Mesothelial cell of epicardium (in vitro differentiated cells): ENCODE measurements at regions not wholly inside any gene's neighbourhood (a gene's known extent, or its start where the extent isn't known, plus 50 kb on each side); places are given as distances from the start of the nearest gene placed in this dataset.
"Not testable (repeated sequence)": the region's sequence is repeated elsewhere in the genome, so short reads cannot be mapped to it uniquely, and the experiment has no call there.

Experiments
- DNase-seq, 2 experiments: peaks; one replicate each; pipeline ENCODE4 v3.0.0; 2021; ENCODE audit warnings: low spot score in 2 of 2; ENCODE audit not compliant: unreplicated experiment in 2 of 2
- H3K27ac Mint-ChIP-seq: 2 replicates; pipeline ENCODE4 v1.8.0; 2021; ENCODE audit warnings: mixed read lengths
- H3K27me3 Mint-ChIP-seq: 2 replicates; pipeline ENCODE4 v1.8.0; 2021; ENCODE audit warnings: low read depth, mixed read lengths
- H3K36me3 Mint-ChIP-seq: 2 replicates; pipeline ENCODE4 v1.8.0; 2021; ENCODE audit warnings: mixed read lengths
- H3K4me1 Mint-ChIP-seq: 2 replicates; pipeline ENCODE4 v1.8.0; 2021; ENCODE audit warnings: mixed read lengths
- H3K4me3 Mint-ChIP-seq: 2 replicates; pipeline ENCODE4 v1.8.0; 2021; ENCODE audit warnings: mild to moderate bottlenecking, moderate library complexity, mixed read lengths
- H3K9me3 Mint-ChIP-seq: 2 replicates; pipeline ENCODE4 v1.8.0; 2021; ENCODE audit warnings: mixed read lengths
- CTCF ChIP-seq: fragments of 200-600 bp; sonication (generic); IDR thresholded peaks from one replicate; pipeline ENCODE4 v1.5.0; 2021; ENCODE audit warnings: antibody characterized with exemption; ENCODE audit not compliant: unreplicated experiment

- Mint-ChIP-seq H3K27me3 (no peaks in the 10 kb centered on the region), H3K27ac (no peak overlapping the region), H3K4me3 (no peak overlapping the region), H3K9me3 (peaks cover 23% of the 10 kb centered on the region), H3K4me1 (no peaks in the 10 kb centered on the region), H3K36me3 (no peaks in the 10 kb centered on the region)
- no peak for DNase-seq
- TF ChIP-seq CTCF: no peak
Measured at GRCh38 chrX:127702527-127702926, 349.7 kb downstream of the ACTRT1 start.

GRCh38 chrX:127662942-127663341 is 389.3 kb downstream of the ACTRT1 start:
- peaks cover 43% of the 10 kb centered on the region for H3K9me3 Mint-ChIP-seq
- not testable (repeated sequence) for DNase-seq, H3K27ac Mint-ChIP-seq, H3K4me1 Mint-ChIP-seq, H3K4me3 Mint-ChIP-seq, H3K36me3 Mint-ChIP-seq, H3K27me3 Mint-ChIP-seq

GRCh38 chrX:127649011-127649410 is 403.2 kb downstream of the ACTRT1 start:
- no peaks in the 10 kb centered on the region for H3K36me3 Mint-ChIP-seq
- no peaks in the 10 kb centered on the region for H3K27me3 Mint-ChIP-seq
- TF ChIP-seq CTCF: no peak
- DNase-seq: no peak
- H3K4me3 Mint-ChIP-seq: no peak overlapping the region
- H3K9me3 Mint-ChIP-seq: peaks cover 35% of the 10 kb centered on the region
- H3K4me1 Mint-ChIP-seq: no peaks in the 10 kb centered on the region
- H3K27ac Mint-ChIP-seq: no peak overlapping the region

- no peaks in the 10 kb centered on the region for H3K36me3 Mint-ChIP-seq
- no peak overlapping the region for H3K4me3 Mint-ChIP-seq
- H3K27me3 Mint-ChIP-seq: no peaks in the 10 kb centered on the region
- no peak overlapping the region for H3K27ac Mint-ChIP-seq
- no peak for DNase-seq
- H3K4me1 Mint-ChIP-seq: no peaks in the 10 kb centered on the region
- no peak for TF ChIP-seq CTCF
- peaks cover 33% of the 10 kb centered on the region for H3K9me3 Mint-ChIP-seq
Measured at GRCh38 chrX:127621780-127622179, 430.4 kb downstream of the ACTRT1 start.

GRCh38 chrX:127606590-127606989 is 445.6 kb downstream of the ACTRT1 start:
- no peaks in the 10 kb centered on the region for H3K4me1 Mint-ChIP-seq
- TF ChIP-seq CTCF: no peak
- H3K27me3 Mint-ChIP-seq: no peaks in the 10 kb centered on the region
- H3K4me3 Mint-ChIP-seq: no peak overlapping the region
- DNase-seq: no peak
- H3K9me3 Mint-ChIP-seq: peaks cover 44% of the 10 kb centered on the region
- no peak overlapping the region for H3K27ac Mint-ChIP-seq
- no peaks in the 10 kb centered on the region for H3K36me3 Mint-ChIP-seq

- no peaks in the 10 kb centered on the region for H3K4me1 Mint-ChIP-seq
- no peaks in the 10 kb centered on the region for H3K36me3 Mint-ChIP-seq
- peaks cover 22% of the 10 kb centered on the region for H3K9me3 Mint-ChIP-seq
- no peaks in the 10 kb centered on the region for H3K27me3 Mint-ChIP-seq
- no peak overlapping the region for H3K4me3 Mint-ChIP-seq
- H3K27ac Mint-ChIP-seq: no peak overlapping the region
- no peak for DNase-seq
- no peak for TF ChIP-seq CTCF
Measured at GRCh38 chrX:127596882-127597281, 455.3 kb downstream of the ACTRT1 start.
